ENCODE measurements at regions not wholly inside any gene's neighbourhood (a gene's known extent, or its start where the extent isn't known, plus 50 kb on each side); places are given as distances from the start of the nearest gene placed in this dataset.

- intact Hi-C loops (cut with micrococcal nuclease; ENCODE audit: unreplicated experiment) = no loop called here
- BruUV-seq (replicated peaks) = no TSS peak
- no peak overlapping the region for H3K4me3 ChIP-seq (ENCODE audit: low read depth in 2 of 2, low read length in 2 of 2)
- in situ Hi-C loops (cut with HindIII; ENCODE audit: low pct_unique_long_range_greater_than_20kb, low sequenced_read_pairs) = no loop called here
- ChIA-PET POLR2A (no interaction called here), CTCF (no interaction called here)
- ATAC-seq (no peak), DNase-seq (ENCODE audit: low read depth, low spot score) (no peak)
- H3K27me3 ChIP-seq (ENCODE audit: control insufficient read depth, insufficient read depth, low read length) = no peaks in the 10 kb centered on the region
- H3K9me3 ChIP-seq (ENCODE audit: control insufficient read depth, insufficient read depth, low read depth, low read length) = no peaks in the 10 kb centered on the region
- H3K36me3 ChIP-seq (ENCODE audit: control insufficient read depth, insufficient read depth, low read length) = no peaks in the 10 kb centered on the region
- H3K4me1 ChIP-seq (ENCODE audit: control insufficient read depth, insufficient read depth, low read length) = no peaks in the 10 kb centered on the region
- TF ChIP-seq, protein P1, sequence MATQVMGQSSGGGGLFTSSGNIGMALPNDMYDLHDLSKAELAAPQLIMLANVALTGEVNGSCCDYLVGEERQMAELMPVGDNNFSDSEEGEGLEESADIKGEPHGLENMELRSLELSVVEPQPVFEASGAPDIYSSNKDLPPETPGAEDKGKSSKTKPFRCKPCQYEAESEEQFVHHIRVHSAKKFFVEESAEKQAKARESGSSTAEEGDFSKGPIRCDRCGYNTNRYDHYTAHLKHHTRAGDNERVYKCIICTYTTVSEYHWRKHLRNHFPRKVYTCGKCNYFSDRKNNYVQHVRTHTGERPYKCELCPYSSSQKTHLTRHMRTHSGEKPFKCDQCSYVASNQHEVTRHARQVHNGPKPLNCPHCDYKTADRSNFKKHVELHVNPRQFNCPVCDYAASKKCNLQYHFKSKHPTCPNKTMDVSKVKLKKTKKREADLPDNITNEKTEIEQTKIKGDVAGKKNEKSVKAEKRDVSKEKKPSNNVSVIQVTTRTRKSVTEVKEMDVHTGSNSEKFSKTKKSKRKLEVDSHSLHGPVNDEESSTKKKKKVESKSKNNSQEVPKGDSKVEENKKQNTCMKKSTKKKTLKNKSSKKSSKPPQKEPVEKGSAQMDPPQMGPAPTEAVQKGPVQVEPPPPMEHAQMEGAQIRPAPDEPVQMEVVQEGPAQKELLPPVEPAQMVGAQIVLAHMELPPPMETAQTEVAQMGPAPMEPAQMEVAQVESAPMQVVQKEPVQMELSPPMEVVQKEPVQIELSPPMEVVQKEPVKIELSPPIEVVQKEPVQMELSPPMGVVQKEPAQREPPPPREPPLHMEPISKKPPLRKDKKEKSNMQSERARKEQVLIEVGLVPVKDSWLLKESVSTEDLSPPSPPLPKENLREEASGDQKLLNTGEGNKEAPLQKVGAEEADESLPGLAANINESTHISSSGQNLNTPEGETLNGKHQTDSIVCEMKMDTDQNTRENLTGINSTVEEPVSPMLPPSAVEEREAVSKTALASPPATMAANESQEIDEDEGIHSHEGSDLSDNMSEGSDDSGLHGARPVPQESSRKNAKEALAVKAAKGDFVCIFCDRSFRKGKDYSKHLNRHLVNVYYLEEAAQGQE (IDR thresholded peaks at IDR 0.05; ENCODE audit: insufficient read depth in 1 of 2, low read depth in 2 of 2, low read length in 1 of 2) = no peak
- TF ChIP-seq POLR2AphosphoS5 (IDR thresholded peaks at IDR 0.05; ENCODE audit: low read depth, low read length) = no peak
- TF ChIP-seq, protein P2, sequence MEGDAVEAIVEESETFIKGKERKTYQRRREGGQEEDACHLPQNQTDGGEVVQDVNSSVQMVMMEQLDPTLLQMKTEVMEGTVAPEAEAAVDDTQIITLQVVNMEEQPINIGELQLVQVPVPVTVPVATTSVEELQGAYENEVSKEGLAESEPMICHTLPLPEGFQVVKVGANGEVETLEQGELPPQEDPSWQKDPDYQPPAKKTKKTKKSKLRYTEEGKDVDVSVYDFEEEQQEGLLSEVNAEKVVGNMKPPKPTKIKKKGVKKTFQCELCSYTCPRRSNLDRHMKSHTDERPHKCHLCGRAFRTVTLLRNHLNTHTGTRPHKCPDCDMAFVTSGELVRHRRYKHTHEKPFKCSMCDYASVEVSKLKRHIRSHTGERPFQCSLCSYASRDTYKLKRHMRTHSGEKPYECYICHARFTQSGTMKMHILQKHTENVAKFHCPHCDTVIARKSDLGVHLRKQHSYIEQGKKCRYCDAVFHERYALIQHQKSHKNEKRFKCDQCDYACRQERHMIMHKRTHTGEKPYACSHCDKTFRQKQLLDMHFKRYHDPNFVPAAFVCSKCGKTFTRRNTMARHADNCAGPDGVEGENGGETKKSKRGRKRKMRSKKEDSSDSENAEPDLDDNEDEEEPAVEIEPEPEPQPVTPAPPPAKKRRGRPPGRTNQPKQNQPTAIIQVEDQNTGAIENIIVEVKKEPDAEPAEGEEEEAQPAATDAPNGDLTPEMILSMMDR (IDR thresholded peaks at IDR 0.05) = no peak
- no peak for TF ChIP-seq SIN3A (IDR thresholded peaks at IDR 0.05; ENCODE audit: borderline replicate concordance, insufficient read depth, low read depth, low read length)
- TF ChIP-seq TCF7L2 (IDR thresholded peaks at IDR 0.05; ENCODE audit: low read depth, low read length) = no peak
- H3K27ac ChIP-seq (ENCODE audit: low read length) = no peak overlapping the region
These were observed 157.8 kb downstream of the PDCD6IP start for GRCh38 chr3:33956206-33956605.

- no peaks in the 10 kb centered on the region for H3K27me3 ChIP-seq (ENCODE audit: control insufficient read depth, insufficient read depth, low read length)
- TF ChIP-seq SIN3A (IDR thresholded peaks at IDR 0.05; ENCODE audit: borderline replicate concordance, insufficient read depth, low read depth, low read length) (no peak), POLR2AphosphoS5 (IDR thresholded peaks at IDR 0.05; ENCODE audit: low read depth, low read length) (no peak), TCF7L2 (IDR thresholded peaks at IDR 0.05; ENCODE audit: low read depth, low read length) (no peak)
- TF ChIP-seq, protein P2 (IDR thresholded peaks at IDR 0.05) = no peak
- TF ChIP-seq, protein P1 (IDR thresholded peaks at IDR 0.05; ENCODE audit: insufficient read depth in 1 of 2, low read depth in 2 of 2, low read length in 1 of 2) = no peak
- ChIA-PET CTCF (no interaction called here), POLR2A (no interaction called here)
- H3K27ac ChIP-seq (ENCODE audit: low read length) = no peak overlapping the region
- no peak overlapping the region for H3K4me3 ChIP-seq (ENCODE audit: low read depth in 2 of 2, low read length in 2 of 2)
- no peaks in the 10 kb centered on the region for H3K36me3 ChIP-seq (ENCODE audit: control insufficient read depth, insufficient read depth, low read length)
- no peak for DNase-seq (ENCODE audit: low read depth, low spot score)
- in situ Hi-C loops (cut with HindIII; ENCODE audit: low pct_unique_long_range_greater_than_20kb, low sequenced_read_pairs) = no loop called here
- intact Hi-C loops (cut with micrococcal nuclease; ENCODE audit: unreplicated experiment) = no loop called here
- H3K9me3 ChIP-seq (ENCODE audit: control insufficient read depth, insufficient read depth, low read depth, low read length) = no peaks in the 10 kb centered on the region
- H3K4me1 ChIP-seq (ENCODE audit: control insufficient read depth, insufficient read depth, low read length) = no peaks in the 10 kb centered on the region
- ATAC-seq = no peak
- no TSS peak for BruUV-seq (replicated peaks)
These were observed 158.3 kb downstream of the PDCD6IP start for GRCh38 chr3:33956776-33957175.
